HepG2 (cell line): ENCODE measurements at regions not wholly inside any gene's neighbourhood (a gene's known extent, or its start where the extent isn't known, plus 50 kb on each side); places are given as distances from the start of the nearest gene placed in this dataset.

Experiments
- ZBTB2 ChIP-seq: sonication (generic); formaldehyde crosslinking; IDR thresholded peaks from 2 replicates; pipeline ENCODE4 v1.8.0; 2022; ENCODE audit warnings: low read depth, missing genetic modification reagents
- ZBTB39 ChIP-seq: sonication (generic); formaldehyde crosslinking; IDR thresholded peaks from 2 replicates; pipeline ENCODE4 v1.5.0; 2020; ENCODE audit warnings: missing genetic modification reagents

- no peak for TF ChIP-seq ZBTB2 (CRISPR knock-in tag)
- TF ChIP-seq ZBTB39 (CRISPR knock-in tag) = no peak
These were observed 73.6 kb upstream of the PTGFRN start for GRCh38 chr1:116836099-116836498.
